C1 segment of cervical spinal cord (tissue), 14 donors: ENCODE measurements at regions not wholly inside any gene's neighbourhood (a gene's known extent, or its start where the extent isn't known, plus 50 kb on each side); places are given as distances from the start of the nearest gene placed in this dataset.

Source experiments
- DNase-seq, 14 donors: peaks; one replicate each; lab custom pipeline; 2025; lab: John Stamatoyannopoulos, UW

DNA sequence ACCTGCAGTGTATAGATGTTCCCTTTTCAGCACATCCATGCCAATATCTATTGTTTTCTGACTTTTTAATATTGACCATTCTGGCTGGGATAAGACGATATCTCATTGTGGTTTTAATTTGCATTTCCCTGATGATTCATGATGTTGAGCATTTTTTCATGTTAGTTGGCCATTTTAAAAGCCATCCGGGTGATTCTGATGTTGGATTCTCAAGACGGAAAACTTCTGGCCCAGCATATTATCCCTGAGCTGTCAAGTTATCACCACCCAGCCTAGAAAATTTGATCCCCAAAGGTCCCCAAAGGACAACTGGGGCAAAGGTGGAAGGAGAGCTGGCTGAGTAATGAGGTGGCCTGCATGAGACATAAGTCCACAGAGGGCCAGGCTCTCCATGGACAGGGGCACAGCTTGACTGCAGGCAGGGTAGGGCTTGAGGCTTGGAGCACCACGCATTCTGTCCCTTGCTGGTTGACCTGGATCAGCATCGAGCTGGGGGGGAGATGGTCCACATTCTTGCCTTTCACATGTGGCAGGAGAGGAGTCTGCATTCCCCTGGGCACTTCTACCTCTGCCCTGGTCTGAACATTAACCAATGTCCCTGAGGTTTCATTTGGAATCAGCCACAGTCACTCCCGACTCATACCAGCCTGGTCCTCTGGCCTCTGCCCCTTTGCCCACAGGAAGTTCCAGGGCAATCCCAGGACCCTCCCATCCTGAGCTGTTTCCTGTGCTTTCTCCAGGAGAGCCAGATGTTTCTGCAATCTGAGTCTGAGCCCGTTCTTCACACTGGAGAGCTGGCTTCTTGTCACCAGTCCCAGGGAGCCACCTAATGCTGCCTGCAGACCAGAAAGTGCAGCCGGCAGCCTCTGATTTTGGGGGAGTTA is 69.2 kb downstream of the ISG20 start:
- DNase-seq = no peak

DNA sequence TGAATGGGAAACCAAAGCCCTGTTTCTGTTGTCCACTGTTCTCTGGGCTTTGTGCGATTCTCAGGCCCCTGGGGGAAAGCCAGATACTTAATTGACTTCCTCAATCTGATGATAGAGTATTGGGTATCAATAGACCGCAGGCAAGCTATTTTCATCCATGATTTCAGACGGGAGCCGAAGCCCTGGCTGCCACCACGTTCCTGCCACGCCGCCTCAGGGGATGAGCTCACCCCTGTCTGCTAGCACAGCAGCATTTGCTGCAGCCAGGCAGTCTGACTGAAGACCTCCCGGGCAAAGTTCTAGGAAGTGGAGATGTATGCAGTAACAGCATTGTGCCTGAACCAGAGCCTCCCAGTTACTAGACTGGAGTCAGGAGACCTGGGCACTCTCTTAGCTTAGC is 69.8 kb downstream of the ISG20 start:
- DNase-seq = peak in 3 of 14 donors; percentile 47 to 55 (median 47)

- no peak for DNase-seq
Measured at GRCh38 chr15:88710027-88710715, 71.4 kb downstream of the ISG20 start.

- no peak for DNase-seq
Measured at GRCh38 chr15:88711806-88712205, 73.0 kb downstream of the ISG20 start.

DNA sequence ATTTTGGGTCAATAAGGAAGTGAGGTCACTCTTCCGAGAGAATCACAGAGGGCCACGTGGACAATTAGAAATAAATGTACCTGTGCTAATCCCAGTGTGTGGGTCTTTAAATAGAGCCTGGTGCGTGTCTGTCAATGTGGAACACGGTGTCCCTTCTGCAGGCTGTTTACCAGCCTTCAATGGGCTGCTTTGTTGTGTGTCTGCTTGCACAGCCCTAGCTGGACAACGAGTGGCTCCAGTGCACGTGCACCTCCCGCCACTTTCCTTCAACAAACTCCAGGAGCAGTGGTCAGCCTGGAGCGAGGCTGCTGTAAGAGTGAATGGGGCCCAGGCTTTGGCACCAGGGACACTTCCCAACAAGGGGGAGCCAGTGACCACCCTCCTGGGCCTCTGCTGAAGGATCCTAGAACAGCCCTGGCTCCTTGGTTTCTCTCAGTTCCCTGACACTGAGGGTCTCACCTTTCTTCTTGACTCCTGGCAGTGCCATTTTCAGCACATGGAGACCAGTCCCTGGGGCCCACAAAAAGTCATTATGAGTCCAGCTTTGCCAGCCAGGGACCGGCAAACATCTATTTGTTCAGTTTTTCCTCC is 76.1 kb downstream of the ISG20 start:
- peak in 6 of 14 donors; percentile 14 to 57 (median 30) for DNase-seq

- DNase-seq = peak in 2 of 14 donors; percentile 6 to 7
Measured at GRCh38 chr15:88716543-88717381, 77.9 kb downstream of the ISG20 start.

- DNase-seq = no peak
Measured at GRCh38 chr15:88717382-88718031, 78.7 kb downstream of the ISG20 start.

DNA sequence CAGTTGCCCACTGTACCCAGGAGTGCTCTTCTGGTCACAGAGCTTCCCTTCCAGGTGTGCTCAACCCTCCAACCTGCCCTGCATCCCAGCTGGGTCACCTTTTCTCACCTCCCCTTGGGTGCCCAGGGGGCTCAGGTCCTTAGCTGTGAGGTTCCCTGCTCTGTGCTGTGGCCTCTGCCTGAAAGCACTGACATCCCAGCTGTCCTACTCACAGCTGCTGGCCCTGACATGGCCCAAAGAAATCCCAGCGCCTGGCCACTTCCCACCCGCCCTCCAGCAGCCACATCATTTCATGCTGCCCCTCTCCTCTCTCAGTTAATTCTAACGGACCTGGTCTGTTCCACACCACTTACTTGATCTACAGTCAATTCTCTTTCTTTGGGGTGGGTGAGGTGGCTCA is 79.9 kb downstream of the ISG20 start:
- no peak for DNase-seq

- DNase-seq = no peak
Measured at GRCh38 chr15:88719654-88720053, 80.8 kb downstream of the ISG20 start.

DNA sequence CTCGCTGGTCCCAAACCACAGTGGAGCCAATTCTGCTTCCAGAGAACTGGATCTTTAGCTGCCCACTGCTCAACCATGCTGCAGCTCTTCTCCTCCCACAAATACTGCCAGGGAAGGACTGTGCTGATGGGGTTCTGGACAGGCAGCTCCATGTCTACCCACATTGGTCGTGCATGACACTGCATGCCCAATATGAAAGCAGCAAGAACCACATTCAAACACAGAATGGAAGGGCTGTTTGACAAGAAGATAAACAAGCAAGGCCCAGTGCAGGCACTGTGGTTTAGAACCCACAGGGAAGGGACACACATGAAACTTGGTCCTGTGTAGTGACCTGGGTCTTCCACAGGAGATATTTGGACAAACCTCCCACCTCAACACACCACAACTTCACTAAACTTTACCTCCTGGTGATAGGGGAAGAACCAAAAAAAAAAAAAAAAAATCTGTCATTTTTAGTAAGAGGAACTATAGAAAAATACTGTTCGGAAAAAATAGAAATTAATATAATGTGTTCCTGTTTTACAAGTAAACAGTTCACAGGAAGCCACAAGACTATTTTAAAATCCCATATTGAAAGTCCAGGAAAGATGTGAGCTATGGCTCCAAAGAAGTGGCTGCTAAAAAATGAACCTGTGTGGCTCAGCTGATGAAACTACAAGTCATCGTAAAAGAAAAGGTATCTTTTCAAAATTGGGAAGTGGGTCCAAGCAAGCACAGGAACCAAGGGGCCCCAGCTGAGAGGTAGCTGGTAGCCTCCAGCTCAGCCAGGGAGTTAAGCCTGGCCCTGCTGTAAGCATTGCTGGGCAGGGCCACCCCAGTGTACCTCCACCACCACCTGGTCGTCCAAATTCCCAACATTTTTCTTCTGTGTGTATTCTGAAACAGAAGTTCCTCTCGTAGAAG is 77.7 kb upstream of the ACAN start:
- DNase-seq = no peak

DNA sequence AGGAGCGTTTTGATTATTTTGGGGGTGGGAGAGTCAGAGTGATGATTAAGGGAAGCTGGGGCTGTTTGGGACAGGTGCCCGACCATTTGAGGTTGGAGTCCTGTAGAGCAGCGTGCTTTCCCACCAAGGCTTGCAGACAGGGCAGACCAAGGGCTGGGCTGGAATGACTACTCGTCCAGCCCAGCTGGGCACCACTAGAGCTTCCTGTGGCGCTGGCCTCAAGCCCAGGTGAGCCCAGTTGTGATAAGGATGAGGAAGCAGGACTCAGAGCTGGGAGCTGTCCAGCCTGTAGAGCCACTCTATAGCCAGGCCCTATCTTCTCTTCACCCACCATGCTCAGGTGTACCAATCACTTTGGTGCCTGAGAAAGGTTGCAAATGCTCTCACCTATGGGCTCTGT is 75.8 kb upstream of the ACAN start:
- no peak for DNase-seq

DNA sequence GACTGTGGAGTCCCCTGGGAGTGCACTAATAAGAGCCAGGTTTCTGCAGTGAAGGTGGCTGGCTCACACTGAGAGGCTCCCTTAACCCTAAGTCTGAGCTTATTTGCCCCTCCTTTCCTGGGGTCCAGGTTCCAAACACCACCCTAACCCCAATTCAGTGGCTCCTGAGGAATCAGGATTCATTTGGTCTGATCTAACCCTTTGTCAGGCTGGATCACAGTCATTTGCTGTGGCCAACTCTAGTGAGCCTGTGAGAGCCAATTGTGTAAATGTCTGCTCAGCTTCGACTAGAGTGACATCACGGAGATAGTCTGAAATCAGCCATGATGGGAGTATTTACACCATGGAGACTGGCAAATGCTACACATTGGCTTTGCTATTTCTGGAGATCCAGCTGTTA is 73.7 kb upstream of the ACAN start:
- DNase-seq = no peak

DNA sequence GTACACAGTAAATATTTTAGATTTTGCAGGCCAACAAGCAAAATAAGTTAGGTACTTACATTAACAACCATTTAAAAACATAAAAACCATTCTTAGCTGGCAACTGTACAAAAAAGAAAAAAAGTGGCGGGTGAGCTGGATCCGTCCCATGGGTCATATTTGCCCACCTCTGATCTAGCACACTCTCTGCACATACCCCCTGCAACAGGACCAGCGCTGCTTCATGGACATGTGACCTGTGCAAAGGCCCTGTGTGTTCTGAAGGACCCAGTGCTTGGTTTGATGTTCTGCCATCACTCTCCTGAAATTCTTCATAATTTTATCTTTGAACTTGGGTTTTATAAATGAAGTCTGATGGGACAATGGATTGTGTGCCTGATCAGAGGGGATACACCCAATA is 72.5 kb upstream of the ACAN start:
- no peak for DNase-seq

DNA sequence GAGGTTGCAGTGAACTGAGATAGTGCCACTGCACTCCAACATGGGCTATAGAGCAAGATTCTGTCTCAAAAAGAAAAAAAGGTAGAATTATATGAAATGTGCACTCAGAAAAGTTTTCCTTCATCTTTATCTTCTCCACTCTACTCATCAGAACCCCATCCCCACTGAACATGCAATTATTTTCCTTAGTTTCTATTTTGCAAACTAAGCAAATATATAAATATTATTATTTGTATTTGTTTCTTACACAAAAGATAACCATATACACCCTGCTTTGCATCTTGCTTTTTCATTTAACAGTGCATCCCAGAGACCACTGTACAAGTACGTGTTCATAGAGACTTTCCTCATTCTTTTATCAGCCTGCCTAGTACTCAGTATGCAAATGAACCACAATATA is 68.0 kb upstream of the ACAN start:
- DNase-seq = no peak

- DNase-seq = no peak
Measured at GRCh38 chr15:88736204-88736603, 67.0 kb upstream of the ACAN start.

DNA sequence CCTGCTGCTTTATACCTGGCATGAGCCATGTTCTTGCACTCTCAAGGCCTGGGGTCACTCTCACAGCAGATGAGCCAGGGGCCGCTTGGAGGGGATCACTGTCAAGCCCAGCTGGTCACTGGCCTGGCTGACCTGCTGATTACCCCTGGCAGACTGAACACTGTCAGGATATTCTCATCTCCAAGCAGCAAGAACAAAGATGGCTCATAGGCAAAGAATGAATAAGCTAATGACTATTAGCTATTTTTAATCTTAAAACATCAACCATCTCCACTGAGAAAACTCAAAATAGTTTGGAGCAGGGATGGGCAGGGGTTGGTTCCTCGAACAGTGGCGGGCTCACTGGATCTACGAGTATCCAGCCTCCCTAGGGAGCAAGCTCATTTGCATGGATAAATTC is 64.4 kb upstream of the ACAN start:
- no peak for DNase-seq

DNA sequence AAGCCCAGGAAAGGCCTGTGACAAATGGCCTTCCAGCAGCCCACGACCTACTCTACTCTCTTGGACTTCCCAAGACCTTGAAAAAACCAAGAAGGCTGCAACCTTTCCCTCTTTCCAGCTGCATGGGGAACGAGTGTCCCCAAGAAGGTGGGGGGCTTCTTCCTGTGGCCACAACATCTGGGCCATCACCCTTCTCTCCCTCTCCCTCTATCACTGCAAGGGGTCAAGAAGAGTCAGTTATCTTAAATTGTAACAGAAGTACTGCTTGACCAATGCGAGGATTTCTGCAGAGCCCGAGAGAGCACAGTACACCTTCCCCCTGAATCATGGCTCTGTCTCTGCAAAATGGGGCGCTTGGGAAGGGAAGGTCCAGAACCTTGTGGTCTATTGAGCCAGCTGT is 63.7 kb upstream of the ACAN start:
- no peak for DNase-seq

DNA sequence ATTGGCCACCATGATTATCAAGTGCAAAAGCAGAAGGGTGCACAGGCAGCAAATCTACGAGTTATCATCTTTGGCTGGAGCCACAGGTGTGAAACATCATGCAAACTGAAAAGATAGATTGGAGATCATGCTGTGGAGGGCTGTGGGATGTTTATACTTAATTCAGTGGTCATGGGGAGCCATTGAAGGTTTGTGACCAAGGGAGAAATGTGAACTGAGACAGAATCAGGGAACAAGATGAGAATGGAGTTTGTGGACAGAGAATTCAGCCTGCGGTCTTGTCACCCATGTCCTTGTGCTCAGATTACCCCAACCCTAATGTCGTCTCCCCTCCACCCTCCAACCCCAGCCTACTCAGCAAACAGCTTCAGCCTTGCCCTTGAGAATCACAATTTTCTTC is 62.9 kb upstream of the ACAN start:
- no peak for DNase-seq

GRCh38 chr15:88741046-88741445 is 62.2 kb upstream of the ACAN start:
- DNase-seq = no peak

GRCh38 chr15:88741671-88742070 is 61.6 kb upstream of the ACAN start:
- peak in 2 of 14 donors; percentile 14 to 17 for DNase-seq
